Umbilical cord (tissue), 1 donor: ENCODE measurements at regions not wholly inside any gene's neighbourhood (a gene's known extent, or its start where the extent isn't known, plus 50 kb on each side); places are given as distances from the start of the nearest gene placed in this dataset.
A peak's percentile ranks its signal among the peaks of the same experiment; 100 is the strongest.

Experiments
- DNase-seq: peaks from one replicate; pipeline ENCODE4 v3.0.0-alpha.2; 2015; ENCODE audit warnings: low spot score

DNA sequence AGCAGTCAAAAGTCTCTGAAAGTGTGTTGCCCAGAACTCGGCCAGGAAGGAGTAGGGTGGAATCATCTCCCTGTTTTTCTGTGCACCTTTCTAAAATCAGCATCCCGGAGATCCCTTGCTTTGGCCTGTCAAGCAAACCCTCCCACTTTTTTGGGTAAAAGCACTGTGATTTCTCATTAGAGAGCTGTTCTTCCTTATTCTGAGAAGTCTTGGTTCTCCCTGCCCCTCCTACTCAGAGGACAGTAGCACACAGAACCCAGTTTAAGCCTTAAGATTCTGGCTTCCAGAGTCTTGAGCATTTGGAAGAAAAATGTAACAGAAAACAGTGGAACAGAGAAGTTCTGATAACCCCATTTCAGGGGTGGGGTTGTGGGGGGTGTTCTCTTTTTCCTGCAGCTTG lies 52.6 kb upstream of the KATNAL1 start:
- no peak for DNase-seq

- DNase-seq: no peak
Measured at GRCh38 chr13:30360586-30360985, 53.2 kb upstream of the KATNAL1 start.

- DNase-seq: no peak
Measured at GRCh38 chr13:30362005-30362788, 54.8 kb upstream of the KATNAL1 start.

DNA sequence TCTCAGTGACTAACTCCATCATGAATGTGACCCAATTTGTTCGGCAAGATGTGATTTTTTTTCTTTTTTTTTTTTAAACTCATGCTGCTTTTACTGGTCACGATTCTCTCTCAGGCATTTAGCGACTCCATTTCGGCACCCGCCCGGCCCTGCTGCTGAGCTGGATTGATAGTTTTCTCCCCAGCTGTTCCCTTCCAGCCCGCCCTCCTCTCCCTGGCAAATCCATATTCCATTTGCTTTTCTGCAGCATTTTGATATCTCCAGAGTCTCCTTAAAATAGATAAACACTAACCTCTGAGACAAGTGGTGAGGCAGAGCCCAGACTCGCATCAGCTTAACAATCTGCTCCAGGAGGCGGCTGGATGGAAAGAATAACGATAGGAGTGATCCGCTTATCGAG lies 55.5 kb upstream of the KATNAL1 start:
- DNase-seq: peak; percentile 88

GRCh38 chr13:30363725-30364124 lies 56.4 kb upstream of the KATNAL1 start:
- DNase-seq: no peak

DNA sequence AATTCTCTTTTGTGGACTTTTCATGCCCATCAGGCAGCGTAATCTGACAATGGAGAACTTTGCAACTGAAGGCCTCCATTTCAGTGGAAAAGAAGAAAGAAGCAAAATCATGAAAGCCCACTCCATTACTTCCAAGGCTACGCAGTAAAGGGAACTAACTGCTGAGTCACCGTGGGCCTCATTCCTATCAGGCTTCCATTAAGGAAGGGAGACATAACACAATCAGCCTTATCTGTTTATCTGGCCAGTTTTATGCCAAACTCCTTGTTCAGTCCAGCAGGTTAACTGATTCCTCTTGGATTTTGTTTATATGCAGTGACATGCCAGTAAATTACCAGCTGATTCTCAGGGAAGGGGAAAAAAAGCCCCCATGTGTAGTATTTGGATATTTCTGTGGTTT lies 56.8 kb upstream of the KATNAL1 start:
- no peak for DNase-seq

DNA sequence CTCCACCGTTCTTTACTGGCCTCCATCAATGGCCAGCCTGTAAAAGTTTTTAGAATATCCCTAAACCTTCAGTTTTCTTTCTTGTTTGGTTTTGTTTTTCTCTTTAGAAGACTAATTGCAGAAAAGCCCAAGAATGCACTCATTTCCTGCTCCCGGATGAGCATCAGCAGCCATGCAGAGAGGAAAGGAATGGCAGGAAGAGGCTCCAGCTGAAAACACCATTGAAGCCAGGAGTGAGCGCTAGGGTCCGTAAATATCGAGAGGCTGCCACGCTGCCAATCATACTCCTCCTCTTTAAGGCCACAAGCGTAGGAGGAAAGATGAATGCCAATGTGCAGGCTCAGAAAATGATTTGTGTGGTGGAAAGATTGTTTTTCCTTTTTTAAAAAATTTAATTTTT lies 57.4 kb upstream of the UBE2L5 start:
- no peak for DNase-seq

DNA sequence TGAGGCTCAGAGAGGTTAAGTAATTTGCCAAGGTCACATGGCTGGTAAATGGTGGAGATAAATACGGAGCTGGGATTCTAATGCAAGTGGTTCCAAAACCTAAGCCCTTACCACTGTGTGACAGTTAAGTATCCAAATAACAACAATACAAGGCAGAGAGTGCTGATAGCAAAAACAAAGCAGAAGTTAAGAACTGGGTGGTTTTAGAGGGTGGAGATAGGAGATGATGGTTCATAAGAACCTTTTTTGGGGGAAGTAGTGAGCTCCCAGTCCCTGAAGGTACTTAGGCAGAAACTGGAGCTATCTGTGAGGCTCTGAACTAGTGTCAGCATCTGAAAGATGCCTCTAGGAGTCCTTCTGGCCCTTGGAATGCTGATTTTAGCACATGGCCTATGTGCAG lies 56.2 kb upstream of the UBE2L5 start:
- DNase-seq: no peak

DNA sequence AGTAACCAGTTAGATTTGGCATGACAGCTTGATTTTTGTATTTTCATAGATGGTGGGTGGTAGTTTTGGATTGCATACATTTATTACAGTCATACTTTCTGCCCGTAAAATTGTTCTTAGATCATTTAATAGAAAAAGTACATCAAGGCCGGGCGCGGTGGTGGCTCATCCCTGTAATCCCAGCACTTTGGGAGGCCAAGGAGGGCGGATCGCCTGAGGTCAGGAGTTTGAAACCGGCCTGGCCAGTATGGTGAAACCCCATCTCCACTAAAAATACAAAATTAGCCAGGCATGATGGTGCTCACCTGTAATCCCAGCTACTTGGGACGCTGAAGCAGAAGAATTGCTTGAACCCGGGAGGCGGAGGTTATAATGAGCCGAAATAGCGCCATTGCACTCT lies 55.0 kb upstream of the UBE2L5 start:
- DNase-seq: no peak

- no peak for DNase-seq
Measured at GRCh38 chr13:30370146-30370545, 52.1 kb upstream of the UBE2L5 start.

DNA sequence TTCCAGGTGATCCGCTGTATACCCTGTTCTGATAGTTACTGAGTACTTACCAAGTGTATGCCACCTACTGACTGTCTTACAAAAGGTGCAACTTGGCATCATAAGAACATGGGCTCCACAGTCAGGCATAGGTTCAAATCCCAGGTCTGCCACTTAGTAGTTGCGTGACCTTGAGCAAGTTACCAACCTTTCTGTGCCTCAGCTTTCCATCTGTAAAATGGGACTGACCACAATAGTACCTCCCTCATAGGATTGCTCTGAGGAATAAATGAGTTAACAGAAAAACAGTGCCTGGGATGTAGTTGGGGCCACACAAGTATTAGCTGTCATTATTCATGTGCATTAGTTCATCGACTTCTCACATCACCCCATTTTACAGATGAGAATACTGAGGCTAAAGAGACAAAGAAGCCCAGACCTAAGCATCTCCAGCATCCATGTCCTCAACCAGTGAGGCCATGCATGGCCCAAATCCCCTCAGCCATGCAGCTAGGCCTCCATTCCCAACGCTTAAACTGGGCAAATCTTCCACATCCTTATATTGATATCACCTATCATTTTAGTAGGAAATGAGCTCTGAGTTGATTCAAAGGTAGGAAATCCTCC lies 51.3 kb upstream of the UBE2L5 start:
- no peak for DNase-seq

DNA sequence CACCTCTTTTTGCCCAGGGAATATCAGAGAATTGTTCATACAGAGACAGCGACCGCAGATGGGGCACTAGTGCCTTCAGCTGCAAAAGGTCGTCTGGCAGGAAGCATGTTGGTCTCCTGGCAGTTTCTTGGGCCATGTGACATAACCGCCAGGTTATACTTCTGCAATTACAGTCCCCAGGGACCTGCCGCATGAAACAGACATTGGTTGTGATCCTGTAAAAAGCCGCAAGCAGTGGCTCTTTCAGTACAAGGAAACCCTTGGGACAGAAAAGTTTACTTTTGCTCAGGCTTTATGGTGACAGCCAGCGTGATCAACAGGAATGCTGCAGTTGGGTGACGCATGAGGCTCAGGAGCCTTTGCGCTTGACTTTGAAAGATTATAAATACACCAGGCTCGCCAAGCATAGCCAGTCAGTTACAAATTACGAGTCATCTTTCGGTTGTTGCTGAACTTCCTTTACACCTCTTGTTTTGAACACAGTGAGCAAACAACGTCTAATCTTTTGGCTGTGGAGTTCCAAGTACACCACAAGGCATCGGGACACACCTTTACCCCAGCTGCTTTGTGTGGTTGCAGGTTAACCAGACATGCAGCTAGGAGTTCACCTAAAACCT lies 50.5 kb upstream of the UBE2L5 start:
- no peak for DNase-seq
